C4-2B (cell line): ENCODE measurements at regions not wholly inside any gene's neighbourhood (a gene's known extent, or its start where the extent isn't known, plus 50 kb on each side); places are given as distances from the start of the nearest gene placed in this dataset.

Experiments used
- CTCF ChIP-seq: fragments of 450-650 bp; conservative IDR thresholded peaks from 2 replicates; pipeline ENCODE4 v1.5.1; 2017; ENCODE audit warnings: mild to moderate bottlenecking
- ZFX ChIP-seq: fragments of 450-650 bp; IDR thresholded peaks from 2 replicates; pipeline ENCODE4 v1.6.1; 2017

- TF ChIP-seq CTCF (no peak), ZFX (no peak)
These were observed 145.4 kb upstream of the TMEM170B start for GRCh38 chr6:11391934-11392777.
